ENCODE measurements at regions not wholly inside any gene's neighbourhood (a gene's known extent, or its start where the extent isn't known, plus 50 kb on each side); places are given as distances from the start of the nearest gene placed in this dataset.

GRCh38 chr4:177119691-177120090 is 190.0 kb upstream of the NEIL3 start:
- ATAC-seq (peak in 2 of 4 donors; percentile 30 to 32), DNase-seq (no peak)
- Histone ChIP-seq H3K36me3 (ENCODE audit: insufficient read depth in 1 of 2, low read depth in 1 of 2) (no peaks in the 10 kb centered on the region), H3K4me1 (no peaks in the 10 kb centered on the region), H3K4me3 (no peak overlapping the region), H3K9me3 (no peaks in the 10 kb centered on the region), H3K27me3 (ENCODE audit: insufficient read depth in 3 of 3, low read length in 2 of 3) (no peaks in the 10 kb centered on the region), H3K27ac (no peak overlapping the region)
- intact Hi-C loops (cut with DNase I), result no loop called here
- TF ChIP-seq CTCF (IDR thresholded peaks at IDR 0.05), result no peak
- WGBS, 3 donors, result 52 to 64% (median 52%) methylated on average over 3 of the region's 3 CpGs

GRCh38 chr4:177123811-177124210 is 185.9 kb upstream of the NEIL3 start:
- no peak overlapping the region for H3K4me3 ChIP-seq
- ATAC-seq, result no peak
- WGBS, 3 donors, result 69 to 74% (median 71%) methylated on average over 2 of the region's 2 CpGs
- H3K27me3 ChIP-seq (ENCODE audit: insufficient read depth in 3 of 3, low read length in 2 of 3), result no peaks in the 10 kb centered on the region
- intact Hi-C loops (cut with DNase I), result no loop called here
- H3K4me1 ChIP-seq, result no peaks in the 10 kb centered on the region
- no peak for DNase-seq
- H3K27ac ChIP-seq, result no peak overlapping the region
- no peaks in the 10 kb centered on the region for H3K36me3 ChIP-seq (ENCODE audit: insufficient read depth in 1 of 2, low read depth in 1 of 2)
- H3K9me3 ChIP-seq, result no peaks in the 10 kb centered on the region
- TF ChIP-seq CTCF (IDR thresholded peaks at IDR 0.05), result no peak

- ATAC-seq (no peak), DNase-seq (no peak)
- no peak overlapping the region for H3K4me3 ChIP-seq
- intact Hi-C loops (cut with DNase I), result no loop called here
- TF ChIP-seq CTCF (IDR thresholded peaks at IDR 0.05), result no peak
- H3K27ac ChIP-seq, result no peak overlapping the region
- H3K27me3 ChIP-seq (ENCODE audit: insufficient read depth in 3 of 3, low read length in 2 of 3), result no peaks in the 10 kb centered on the region
- WGBS, 3 donors, result 78 to 80% (median 79%) methylated on average over 7 of the region's 7 CpGs
- H3K36me3 ChIP-seq (ENCODE audit: insufficient read depth in 1 of 2, low read depth in 1 of 2), result no peaks in the 10 kb centered on the region
- H3K9me3 ChIP-seq, result no peaks in the 10 kb centered on the region
- no peaks in the 10 kb centered on the region for H3K4me1 ChIP-seq
Measured at GRCh38 chr4:177124349-177125064, 185.2 kb upstream of the NEIL3 start.

GRCh38 chr4:177125656-177126055 is 184.0 kb upstream of the NEIL3 start:
- no peaks in the 10 kb centered on the region for H3K36me3 ChIP-seq (ENCODE audit: insufficient read depth in 1 of 2, low read depth in 1 of 2)
- no peak for TF ChIP-seq CTCF (IDR thresholded peaks at IDR 0.05)
- no peaks in the 10 kb centered on the region for H3K9me3 ChIP-seq
- DNase-seq (no peak), ATAC-seq (no peak)
- no peak overlapping the region for H3K4me3 ChIP-seq
- intact Hi-C loops (cut with DNase I), result no loop called here
- no peak overlapping the region for H3K27ac ChIP-seq
- 72 to 82% (median 78%) methylated on average over 3 of the region's 3 CpGs for WGBS, 3 donors
- no peaks in the 10 kb centered on the region for H3K4me1 ChIP-seq
- no peaks in the 10 kb centered on the region for H3K27me3 ChIP-seq (ENCODE audit: insufficient read depth in 3 of 3, low read length in 2 of 3)

- TF ChIP-seq CTCF (IDR thresholded peaks at IDR 0.05), result no peak
- H3K4me1 ChIP-seq, result no peaks in the 10 kb centered on the region
- no peaks in the 10 kb centered on the region for H3K9me3 ChIP-seq
- H3K27ac ChIP-seq, result no peak overlapping the region
- no peaks in the 10 kb centered on the region for H3K36me3 ChIP-seq (ENCODE audit: insufficient read depth in 1 of 2, low read depth in 1 of 2)
- no peak overlapping the region for H3K4me3 ChIP-seq
- no peaks in the 10 kb centered on the region for H3K27me3 ChIP-seq (ENCODE audit: insufficient read depth in 3 of 3, low read length in 2 of 3)
- no peak for DNase-seq
- intact Hi-C loops (cut with DNase I), result no loop called here
- ATAC-seq, result no peak
Measured at GRCh38 chr4:177127658-177128057, 182.0 kb upstream of the NEIL3 start.

Measured in psoas muscle (tissue), 7 donors.